HEK293 (cell line): ENCODE measurements at regions not wholly inside any gene's neighbourhood (a gene's known extent, or its start where the extent isn't known, plus 50 kb on each side); places are given as distances from the start of the nearest gene placed in this dataset.

Experiments
- CTCF ChIA-PET: fragments of 350-600 bp; formaldehyde crosslinking; extraction: SDS; loops from one replicate; lab custom pipeline; 2021; ENCODE audit warnings: antibody characterized with exemption; lab: Yijun Ruan, JAX
- POLR2A ChIA-PET: fragments of 300-600 bp; formaldehyde crosslinking; extraction: SDS; loops from one replicate; lab custom pipeline; 2020; ENCODE audit warnings: antibody characterized with exemption, inconsistent platforms; lab: Yijun Ruan, JAX
- H3K27ac ChIP-seq: fragments of 200-500 bp; sonication (Bioruptor generic); 2 replicates; pipeline ENCODE4 v1.5.1; 2014; ENCODE audit warnings: low read depth, low read length, control low read depth, inconsistent platforms; ENCODE audit errors: extremely low read depth
- H3K36me3 ChIP-seq, 2 experiments: fragments of 200-500 bp in 1 of 2; sonication (Bioruptor generic) in 1 of 2; 1 replicate in 1 of 2; 2 replicates in 1 of 2; pipeline ENCODE4 v1.5.1; 2014 to 2017; ENCODE audit warnings: inconsistent platforms in 2 of 2, low read length in 2 of 2; ENCODE audit not compliant: control insufficient read depth in 2 of 2, insufficient read depth in 1 of 2
- H3K4me1 ChIP-seq: fragments of 200-500 bp; sonication (Bioruptor generic); 2 replicates; pipeline ENCODE4 v1.5.1; 2014; ENCODE audit warnings: mild to moderate bottlenecking, low read length, inconsistent platforms; ENCODE audit not compliant: control insufficient read depth, insufficient read depth
- H3K4me3 ChIP-seq: 2 replicates; pipeline ENCODE4 v1.5.1; 2011; ENCODE audit warnings: low read depth, mild to moderate bottlenecking, control low read depth, low read length, moderate library complexity
- H3K9me3 ChIP-seq: fragments of 200-500 bp; sonication (Bioruptor generic); 2 replicates; pipeline ENCODE4 v1.5.1; 2014; ENCODE audit warnings: low read depth, low read length, inconsistent platforms; ENCODE audit not compliant: control insufficient read depth, insufficient read depth
- GFI1B ChIP-seq: fragments of 450-650 bp; formaldehyde crosslinking; IDR thresholded peaks from 2 replicates; pipeline ENCODE4 v1.5.1; 2016; ENCODE audit warnings: missing biosample characterization, missing genetic modification characterization
- KLF7 ChIP-seq: fragments of 450-650 bp; formaldehyde crosslinking; IDR thresholded peaks from 2 replicates; pipeline ENCODE4 v1.5.1; 2016; ENCODE audit warnings: missing biosample characterization, missing genetic modification characterization, borderline replicate concordance
- SETDB1 ChIP-seq: IDR thresholded peaks from one replicate; pipeline ENCODE4 v1.6.1; 2017; ENCODE audit warnings: mild to moderate bottlenecking, low read length, moderate library complexity, mixed read lengths; ENCODE audit not compliant: insufficient read length
- TRIM28 ChIP-seq: IDR thresholded peaks from 2 replicates; pipeline ENCODE4 v1.6.1; 2011; ENCODE audit warnings: low read length, control low read depth, borderline replicate concordance
- ZBTB11 ChIP-seq: fragments of 450-650 bp; formaldehyde crosslinking; conservative IDR thresholded peaks from 2 replicates; pipeline ENCODE4 v1.5.1; 2016; ENCODE audit warnings: low read depth, missing biosample characterization, missing genetic modification characterization
- ZEB2 ChIP-seq: fragments of 450-650 bp; formaldehyde crosslinking; IDR thresholded peaks from 2 replicates; pipeline ENCODE4 v1.5.1; 2016; ENCODE audit warnings: missing biosample characterization, missing genetic modification characterization
- ZNF157 ChIP-seq: fragments of 450-650 bp; formaldehyde crosslinking; IDR thresholded peaks from 2 replicates; pipeline ENCODE4 v1.5.1; 2016; ENCODE audit warnings: missing biosample characterization, missing genetic modification characterization
- ZNF341 ChIP-seq: fragments of 450-650 bp; formaldehyde crosslinking; IDR thresholded peaks from 2 replicates; pipeline ENCODE4; 2016; ENCODE audit warnings: low read depth, missing biosample characterization, missing genetic modification characterization
- ZNF837 ChIP-seq: fragments of 450-650 bp; formaldehyde crosslinking; IDR thresholded peaks from 2 replicates; pipeline ENCODE4 v1.5.1; 2016; ENCODE audit warnings: missing biosample characterization, missing genetic modification characterization
- ZXDB ChIP-seq: fragments of 450-650 bp; formaldehyde crosslinking; IDR thresholded peaks from 2 replicates; pipeline ENCODE4 v1.5.1; 2016; ENCODE audit warnings: missing biosample characterization, missing genetic modification characterization
- TF ChIP-seq, protein P1 (sequence below): fragments of 450-650 bp; formaldehyde crosslinking; IDR thresholded peaks from 2 replicates; pipeline ENCODE4 v1.5.1; 2016; ENCODE audit warnings: missing biosample characterization, missing genetic modification characterization
- TF ChIP-seq, protein P2 (sequence below): fragments of 450-650 bp; formaldehyde crosslinking; IDR thresholded peaks from 2 replicates; pipeline ENCODE4 v1.5.1; 2017; ENCODE audit warnings: missing biosample characterization, missing genetic modification characterization
- TF ChIP-seq, protein P3 (sequence below): fragments of 450-650 bp; formaldehyde crosslinking; IDR thresholded peaks from 2 replicates; pipeline ENCODE4 v1.5.1; 2016; ENCODE audit warnings: missing biosample characterization, missing genetic modification characterization, low read depth

DNA sequence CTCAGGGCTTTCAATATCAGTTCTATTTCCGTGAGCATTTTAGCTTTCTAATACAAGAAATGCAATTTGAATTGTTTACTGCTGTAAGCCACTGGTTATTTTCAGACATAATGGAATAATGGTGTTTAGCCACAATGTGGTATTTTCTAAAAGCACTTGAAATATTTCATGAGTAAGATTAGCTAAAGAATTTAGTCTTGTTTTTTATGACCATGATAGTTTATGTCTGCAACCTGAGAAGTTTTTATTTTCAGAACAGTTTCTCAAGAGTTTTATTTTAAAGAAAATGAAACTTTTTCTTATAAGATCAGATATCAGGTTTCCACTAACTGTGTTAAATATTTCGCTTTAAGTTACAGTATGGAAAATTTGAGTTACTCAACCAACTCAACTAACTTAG lies 60.2 kb downstream of the SLIT2 start (continued):
- TF ChIP-seq ZBTB11 (tag by site-specific recombination) = no peak
- no peak for TF ChIP-seq ZNF157 (tag by site-specific recombination)

DNA sequence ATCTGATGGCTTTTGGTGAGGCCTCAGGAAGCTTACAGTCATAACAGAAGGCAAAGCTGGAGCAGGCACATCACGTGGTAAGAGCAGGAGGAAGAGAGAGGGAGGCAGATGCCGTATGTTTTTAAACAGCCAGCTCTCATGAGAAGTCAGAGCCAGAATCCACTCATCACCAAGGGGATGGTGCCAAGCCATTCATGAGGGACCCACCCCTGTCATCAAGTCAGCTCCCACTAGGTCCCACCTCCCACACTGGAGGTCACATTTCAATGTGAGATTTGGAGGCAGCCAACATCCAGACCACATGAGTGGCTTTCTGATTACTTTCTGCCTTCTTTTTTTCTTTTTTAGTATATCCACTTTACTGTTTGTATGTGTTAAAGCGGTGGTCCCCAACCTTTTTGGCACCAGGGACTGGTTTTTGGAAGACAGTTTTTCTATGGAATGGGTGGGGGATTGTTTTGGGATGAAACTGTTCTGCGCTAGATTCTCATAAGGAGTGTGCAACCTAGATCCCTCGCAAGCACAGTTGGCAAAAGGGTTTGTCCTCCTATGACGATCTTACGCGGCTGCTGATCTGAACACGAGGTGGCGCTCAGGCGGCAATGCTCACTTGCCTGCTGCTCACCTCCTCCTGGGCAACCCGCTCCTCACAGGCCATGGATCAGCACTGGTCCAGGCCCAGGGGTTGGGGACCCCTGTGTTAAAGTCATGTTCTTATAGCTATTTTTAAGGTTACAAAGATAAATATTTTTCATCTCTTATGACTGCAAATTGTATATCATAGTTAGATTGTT lies 61.7 kb downstream of the SLIT2 start:
- POLR2A ChIA-PET = no interaction called here
- H3K27ac ChIP-seq = no peak overlapping the region
- no peak overlapping the region for H3K4me3 ChIP-seq
- no peaks in the 10 kb centered on the region for H3K9me3 ChIP-seq
- CTCF ChIA-PET = no interaction called here
- H3K36me3 ChIP-seq = peaks cover 0 to 10% of the 10 kb centered on the region in 2 experiments; a peak in 1 of 3 replicates
- TF ChIP-seq SETDB1 (peak; percentile 76), ZNF341 (tag by site-specific recombination) (no peak), TRIM28 (peak; percentile 65; the same call in 1 of the 2 replicates)
- TF ChIP-seq, protein P1, sequence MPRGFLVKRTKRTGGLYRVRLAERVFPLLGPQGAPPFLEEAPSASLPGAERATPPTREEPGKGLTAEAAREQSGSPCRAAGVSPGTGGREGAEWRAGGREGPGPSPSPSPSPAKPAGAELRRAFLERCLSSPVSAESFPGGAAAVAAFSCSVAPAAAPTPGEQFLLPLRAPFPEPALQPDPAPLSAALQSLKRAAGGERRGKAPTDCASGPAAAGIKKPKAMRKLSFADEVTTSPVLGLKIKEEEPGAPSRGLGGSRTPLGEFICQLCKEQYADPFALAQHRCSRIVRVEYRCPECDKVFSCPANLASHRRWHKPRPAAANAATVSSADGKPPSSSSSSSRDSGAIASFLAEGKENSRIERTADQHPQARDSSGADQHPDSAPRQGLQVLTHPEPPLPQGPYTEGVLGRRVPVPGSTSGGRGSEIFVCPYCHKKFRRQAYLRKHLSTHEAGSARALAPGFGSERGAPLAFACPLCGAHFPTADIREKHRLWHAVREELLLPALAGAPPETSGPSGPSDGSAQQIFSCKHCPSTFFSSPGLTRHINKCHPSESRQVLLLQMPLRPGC = no peak
- peaks cover 10% of the 10 kb centered on the region for H3K4me1 ChIP-seq

DNA sequence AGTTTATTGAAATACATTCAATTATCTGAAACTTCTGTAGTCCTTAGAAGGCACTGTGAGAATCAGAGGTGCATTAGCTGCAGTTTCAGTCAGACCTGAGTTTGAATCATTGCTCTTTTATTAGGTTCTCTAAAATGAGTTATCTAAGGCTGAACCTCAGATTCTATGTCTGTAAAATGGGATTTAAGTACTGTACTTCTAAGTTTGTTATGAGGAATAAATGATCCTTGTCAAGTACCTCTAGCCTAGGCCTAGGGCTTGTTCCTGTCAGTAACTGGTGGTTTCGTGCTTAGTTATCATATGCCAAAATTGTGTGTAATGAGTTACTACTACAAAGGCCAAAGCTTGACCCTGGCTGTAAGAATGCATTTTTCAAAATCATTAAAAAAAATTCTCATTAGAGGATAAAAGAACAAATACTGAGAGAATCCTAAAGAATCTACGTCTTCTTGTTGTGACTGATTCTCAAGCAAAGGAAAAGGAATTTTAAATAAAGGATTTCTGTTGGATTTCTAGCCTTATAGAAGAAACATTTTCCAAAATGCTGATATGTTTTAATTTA lies 65.8 kb downstream of the SLIT2 start:
- POLR2A ChIA-PET = no interaction called here

More for the DNA sequence above, 65.8 kb downstream of the SLIT2 start:
- Histone ChIP-seq H3K9me3 (no peaks in the 10 kb centered on the region), H3K27ac (no peak overlapping the region), H3K4me1 (peaks cover 15% of the 10 kb centered on the region), H3K4me3 (no peak overlapping the region), H3K36me3 (peaks cover 0 to 17% of the 10 kb centered on the region in 2 experiments; a peak in 1 of 3 replicates)
- TF ChIP-seq GFI1B = 0 out of 2 replicates have a peak, but pooled peaks have one; percentile 28
- TF ChIP-seq, protein P2, sequence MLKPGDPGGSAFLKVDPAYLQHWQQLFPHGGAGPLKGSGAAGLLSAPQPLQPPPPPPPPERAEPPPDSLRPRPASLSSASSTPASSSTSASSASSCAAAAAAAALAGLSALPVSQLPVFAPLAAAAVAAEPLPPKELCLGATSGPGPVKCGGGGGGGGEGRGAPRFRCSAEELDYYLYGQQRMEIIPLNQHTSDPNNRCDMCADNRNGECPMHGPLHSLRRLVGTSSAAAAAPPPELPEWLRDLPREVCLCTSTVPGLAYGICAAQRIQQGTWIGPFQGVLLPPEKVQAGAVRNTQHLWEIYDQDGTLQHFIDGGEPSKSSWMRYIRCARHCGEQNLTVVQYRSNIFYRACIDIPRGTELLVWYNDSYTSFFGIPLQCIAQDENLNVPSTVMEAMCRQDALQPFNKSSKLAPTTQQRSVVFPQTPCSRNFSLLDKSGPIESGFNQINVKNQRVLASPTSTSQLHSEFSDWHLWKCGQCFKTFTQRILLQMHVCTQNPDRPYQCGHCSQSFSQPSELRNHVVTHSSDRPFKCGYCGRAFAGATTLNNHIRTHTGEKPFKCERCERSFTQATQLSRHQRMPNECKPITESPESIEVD (tag by site-specific recombination) = peak; percentile 58
- no peak for TF ChIP-seq KLF7 (tag by site-specific recombination)
- TF ChIP-seq ZNF837 (tag by site-specific recombination) = no peak
- TF ChIP-seq ZEB2 (tag by site-specific recombination) = no peak
- no peak for TF ChIP-seq ZXDB (tag by site-specific recombination)
- TF ChIP-seq, protein P3, sequence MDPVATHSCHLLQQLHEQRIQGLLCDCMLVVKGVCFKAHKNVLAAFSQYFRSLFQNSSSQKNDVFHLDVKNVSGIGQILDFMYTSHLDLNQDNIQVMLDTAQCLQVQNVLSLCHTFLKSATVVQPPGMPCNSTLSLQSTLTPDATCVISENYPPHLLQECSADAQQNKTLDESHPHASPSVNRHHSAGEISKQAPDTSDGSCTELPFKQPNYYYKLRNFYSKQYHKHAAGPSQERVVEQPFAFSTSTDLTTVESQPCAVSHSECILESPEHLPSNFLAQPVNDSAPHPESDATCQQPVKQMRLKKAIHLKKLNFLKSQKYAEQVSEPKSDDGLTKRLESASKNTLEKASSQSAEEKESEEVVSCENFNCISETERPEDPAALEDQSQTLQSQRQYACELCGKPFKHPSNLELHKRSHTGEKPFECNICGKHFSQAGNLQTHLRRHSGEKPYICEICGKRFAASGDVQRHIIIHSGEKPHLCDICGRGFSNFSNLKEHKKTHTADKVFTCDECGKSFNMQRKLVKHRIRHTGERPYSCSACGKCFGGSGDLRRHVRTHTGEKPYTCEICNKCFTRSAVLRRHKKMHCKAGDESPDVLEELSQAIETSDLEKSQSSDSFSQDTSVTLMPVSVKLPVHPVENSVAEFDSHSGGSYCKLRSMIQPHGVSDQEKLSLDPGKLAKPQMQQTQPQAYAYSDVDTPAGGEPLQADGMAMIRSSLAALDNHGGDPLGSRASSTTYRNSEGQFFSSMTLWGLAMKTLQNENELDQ (tag by site-specific recombination) = no peak
- CTCF ChIA-PET = interaction anchor here (0.8 kb wide), 1 partner anchor 11 kb away, joined by 4 read pairs; no protein-coding TSS in a partner anchor
